ENCODE measurements at regions not wholly inside any gene's neighbourhood (a gene's known extent, or its start where the extent isn't known, plus 50 kb on each side); places are given as distances from the start of the nearest gene placed in this dataset.
A peak's percentile ranks its signal among the peaks of the same experiment; 100 is the strongest.
"Not testable (repeated sequence)": the region's sequence is repeated elsewhere in the genome, so short reads cannot be mapped to it uniquely, and the experiment has no call there.

DNA sequence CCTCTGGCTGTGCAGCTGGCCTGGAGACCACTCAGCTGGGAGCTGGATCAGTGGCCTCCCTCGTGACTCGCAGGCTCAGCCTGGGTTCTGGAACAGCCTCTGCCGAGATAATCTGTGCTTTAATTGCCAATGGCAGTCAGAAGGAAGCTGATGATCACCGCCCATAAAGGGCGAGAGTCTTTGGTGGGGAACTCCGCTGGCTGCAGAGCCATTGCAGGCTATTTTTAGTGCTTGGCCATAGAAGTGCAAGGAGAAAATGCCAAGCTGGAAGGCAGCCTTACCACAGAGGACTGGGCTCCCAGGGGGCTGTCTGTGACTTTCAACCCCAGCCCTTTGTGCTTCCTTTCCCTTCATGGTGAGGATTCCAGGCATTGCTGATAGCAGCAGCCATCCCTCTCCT is 62.2 kb upstream of the TENM4 start:
- DNase-seq = no peak

DNA sequence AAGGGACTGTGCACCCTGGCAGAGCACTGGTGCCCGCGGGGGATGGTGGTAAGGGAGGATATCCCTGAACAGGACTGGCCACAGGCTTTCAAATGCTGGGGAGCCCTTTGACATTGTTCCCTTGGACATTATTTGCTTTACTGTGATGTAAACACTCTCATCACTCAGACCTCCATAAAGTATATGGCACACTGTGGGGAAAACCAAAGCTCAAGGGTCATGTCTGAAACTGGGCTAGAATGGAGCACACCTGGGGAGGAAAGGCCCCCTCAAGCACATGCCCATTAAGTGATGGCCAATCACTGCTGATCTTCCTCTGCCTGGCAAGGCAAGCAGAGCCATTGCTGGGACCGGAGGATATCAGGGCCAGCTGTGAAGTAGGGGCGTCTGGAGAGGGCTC is 60.9 kb upstream of the TENM4 start:
- no peak for DNase-seq

DNA sequence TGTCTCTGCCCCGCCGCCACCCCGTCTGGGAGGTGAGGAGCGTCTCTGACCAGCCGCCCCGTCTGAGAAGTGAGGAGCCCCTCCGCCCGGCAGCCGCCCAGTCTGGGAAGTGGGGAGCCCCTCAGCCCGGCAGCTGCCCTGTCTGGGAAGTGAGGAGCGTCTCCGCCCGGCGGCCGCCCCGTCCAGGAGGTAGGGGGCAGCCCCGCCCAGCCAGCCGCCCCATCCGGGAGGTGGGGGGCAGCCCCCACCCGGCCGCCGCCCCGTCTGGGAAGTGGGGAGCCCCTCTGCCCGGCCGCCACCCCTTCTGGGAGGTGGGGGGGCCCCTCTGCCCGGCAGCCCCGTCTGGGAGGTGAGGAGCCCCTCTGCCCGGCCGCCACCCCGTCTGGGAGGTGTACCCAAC is 59.1 kb upstream of the TENM4 start:
- not testable (repeated sequence) for DNase-seq

DNA sequence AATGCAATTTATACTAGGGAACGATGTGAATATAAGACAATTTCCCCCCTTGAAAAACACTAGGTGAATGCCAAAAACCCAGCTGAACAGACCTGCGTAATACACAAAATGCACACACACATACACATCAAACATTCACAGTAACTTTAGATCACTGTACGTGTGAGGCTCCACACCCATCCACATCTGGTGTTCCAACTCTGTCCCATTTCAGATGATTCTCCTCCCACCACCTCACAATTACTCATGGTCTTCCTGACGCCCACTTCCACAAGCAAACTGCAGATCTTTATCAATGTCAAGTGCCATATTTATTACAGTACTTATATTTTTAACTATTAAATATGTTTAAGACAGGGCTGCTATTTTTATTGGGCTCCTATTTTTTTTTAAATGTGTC is 57.8 kb upstream of the TENM4 start:
- no peak for DNase-seq

DNA sequence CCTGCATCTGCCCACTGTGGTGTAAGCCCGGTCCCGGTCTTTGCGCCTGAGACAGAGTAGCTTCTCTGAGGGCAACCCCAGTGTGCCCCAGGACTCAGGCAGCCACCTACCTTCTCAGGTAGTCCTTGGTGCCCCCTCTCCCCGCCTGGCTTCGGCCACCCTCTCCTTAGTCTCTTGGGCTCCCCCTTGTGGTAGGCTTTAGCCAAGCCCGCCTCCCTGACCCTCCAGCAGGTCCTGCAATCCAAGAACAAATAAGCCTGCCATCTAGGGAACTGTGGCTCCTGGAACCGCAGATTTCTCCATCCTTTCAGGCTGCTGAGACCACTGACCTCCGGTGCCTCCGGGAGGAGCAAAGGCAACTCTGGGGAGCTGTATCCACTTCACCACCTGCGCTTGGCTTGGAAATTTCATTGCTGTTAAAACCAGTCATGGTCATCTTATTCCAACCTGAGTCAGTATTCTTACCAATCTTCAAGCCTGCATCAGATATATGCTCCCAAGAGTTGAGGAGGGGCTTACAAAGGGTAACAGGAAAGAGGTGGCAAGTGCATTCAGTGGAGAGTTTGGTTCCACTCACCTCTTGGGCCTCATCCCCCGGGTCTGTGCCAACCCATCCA is 52.8 kb upstream of the TENM4 start:
- peak; percentile 1 for DNase-seq

DNA sequence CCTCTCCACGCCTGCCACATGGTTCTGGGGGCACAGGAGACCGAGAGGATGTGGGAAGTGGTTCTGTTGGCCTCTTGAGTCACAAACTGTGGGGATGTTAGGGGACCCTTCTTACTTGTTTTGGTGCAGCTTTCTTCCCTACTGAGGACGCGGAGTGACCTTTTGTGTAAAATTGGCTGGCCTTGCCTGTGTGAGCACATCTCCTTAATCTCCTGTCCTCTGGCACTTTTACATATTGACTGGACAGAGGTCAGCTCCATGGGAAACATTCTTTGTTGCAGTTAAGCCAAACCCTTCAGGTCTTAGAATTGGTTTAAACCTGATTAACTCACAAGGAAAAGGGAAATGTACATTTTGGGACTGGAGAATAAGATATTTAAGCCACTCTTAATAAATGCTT is 51.2 kb upstream of the TENM4 start:
- DNase-seq = no peak
